Raji (cell line): ENCODE measurements at regions not wholly inside any gene's neighbourhood (a gene's known extent, or its start where the extent isn't known, plus 50 kb on each side); places are given as distances from the start of the nearest gene placed in this dataset.

Experiments
- POLR2A ChIP-seq: IDR thresholded peaks from 2 replicates; pipeline ENCODE4 v1.6.1; 2011; ENCODE audit warnings: low read depth, low read length, control low read depth; ENCODE audit not compliant: insufficient read depth

DNA sequence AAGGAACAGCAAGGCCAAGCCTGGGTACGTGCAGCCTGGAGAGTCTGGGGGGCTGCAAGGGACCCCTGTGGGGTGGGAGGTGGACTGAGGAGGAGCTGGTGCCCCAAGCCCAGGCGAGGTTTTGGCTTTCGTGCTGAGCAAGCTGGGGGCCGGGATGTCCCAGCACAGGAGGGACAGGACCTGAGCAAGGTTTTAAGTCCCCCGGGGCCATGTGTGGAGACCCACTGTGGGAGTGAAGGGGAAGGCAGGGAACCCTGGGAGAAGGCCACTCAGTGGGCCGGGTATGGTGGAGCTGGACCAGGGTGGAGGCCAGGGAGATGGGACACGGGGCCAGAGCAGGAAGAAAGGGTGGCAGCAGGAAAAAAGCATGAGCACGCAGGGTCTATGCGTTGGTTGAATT is 419.2 kb upstream of the SULF2 start:
- TF ChIP-seq POLR2A: no peak

DNA sequence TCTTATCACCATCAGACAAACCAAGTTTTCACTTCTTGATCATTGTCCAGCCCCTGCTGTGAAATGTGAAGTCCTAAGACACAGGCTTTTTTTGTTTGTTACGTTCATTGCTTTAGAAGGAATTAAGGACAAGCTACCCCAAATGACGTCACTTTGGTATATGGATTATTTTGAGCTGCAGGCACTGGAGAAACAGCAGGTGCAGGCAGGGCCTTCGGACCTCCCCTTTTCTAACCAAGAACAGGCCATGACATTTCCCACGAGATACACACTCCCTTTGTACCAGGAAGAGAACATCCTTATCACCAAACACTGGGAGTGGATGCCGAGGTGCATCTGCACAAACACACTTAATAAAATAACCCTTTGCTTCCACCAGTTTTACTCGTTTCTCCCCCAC is 418.0 kb upstream of the SULF2 start:
- no peak for TF ChIP-seq POLR2A

DNA sequence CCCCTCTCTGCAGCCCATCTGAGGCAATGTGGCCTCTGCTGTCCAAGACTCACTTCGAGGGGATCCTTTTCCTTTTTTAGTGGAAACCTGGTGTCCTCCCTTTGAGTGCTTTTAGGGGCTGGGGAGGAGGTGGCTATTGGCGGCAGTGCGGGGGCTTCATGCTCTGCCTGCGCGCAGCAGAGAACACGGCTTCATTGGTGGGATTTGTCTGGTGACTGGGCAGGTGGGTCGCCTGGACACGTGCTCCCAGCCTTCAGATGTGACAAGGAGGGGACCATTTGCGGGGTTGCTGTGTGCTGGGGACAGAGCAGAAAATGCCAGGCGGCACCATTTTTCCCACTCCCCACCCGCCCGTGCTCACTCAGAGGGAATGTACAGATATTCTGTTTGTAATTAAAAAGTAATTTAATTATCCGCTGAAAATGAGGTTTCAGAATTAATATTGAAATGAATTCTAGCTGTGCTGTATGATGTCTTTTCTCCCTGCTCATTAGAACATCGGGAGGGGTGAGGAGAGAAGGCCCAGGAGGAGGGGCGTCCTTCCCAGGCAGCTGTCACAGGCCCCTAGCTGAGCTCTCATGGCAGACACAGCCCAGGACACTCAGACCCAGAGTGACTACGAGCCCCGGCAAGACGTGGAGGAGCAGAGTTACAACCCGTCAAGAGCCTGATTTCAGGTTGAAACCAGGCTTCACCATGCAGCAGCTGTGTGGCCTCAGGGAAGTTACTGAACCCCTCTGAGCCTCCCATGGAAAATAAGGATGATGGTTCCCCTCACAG is 417.2 kb upstream of the SULF2 start:
- TF ChIP-seq POLR2A: no peak

DNA sequence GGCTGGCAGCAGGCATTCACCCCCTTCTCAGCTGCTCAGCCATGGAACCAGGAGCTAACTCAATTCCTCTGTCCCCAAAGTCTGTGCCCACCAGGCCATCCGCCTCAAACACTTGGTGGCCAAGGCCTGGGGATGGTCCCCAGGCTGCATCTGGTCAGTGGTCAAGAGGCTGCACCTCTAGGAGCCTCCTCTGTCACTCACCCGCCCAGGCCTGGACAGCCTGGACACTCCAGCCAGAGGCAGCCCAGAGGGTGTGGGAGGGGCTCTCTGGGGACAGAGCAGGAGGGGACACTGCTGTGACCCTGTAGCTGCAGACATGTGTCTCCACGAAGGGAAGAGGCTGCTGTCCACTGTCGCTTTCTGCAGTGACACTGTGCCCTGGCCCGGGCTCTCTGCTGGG is 416.6 kb upstream of the SULF2 start:
- no peak for TF ChIP-seq POLR2A

DNA sequence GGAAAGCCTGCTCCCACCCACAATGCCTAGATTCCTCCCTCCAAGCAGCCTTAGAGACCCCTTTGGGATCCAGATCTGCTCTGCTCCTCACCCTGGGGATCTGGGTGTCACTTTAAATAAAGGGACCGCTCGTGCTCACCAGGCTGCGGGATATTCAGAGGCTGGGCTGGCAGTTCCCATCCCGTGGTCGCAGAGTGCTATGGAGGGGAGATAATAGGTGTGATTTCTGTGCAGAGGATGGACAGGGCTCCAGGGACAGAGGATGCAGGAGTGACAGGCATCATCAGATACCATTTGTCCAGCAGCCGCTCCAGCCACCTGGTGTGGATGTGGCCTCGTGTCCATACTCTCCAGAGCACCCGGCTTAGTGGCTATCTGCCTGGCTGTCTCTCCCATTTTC is 415.9 kb upstream of the SULF2 start:
- no peak for TF ChIP-seq POLR2A

DNA sequence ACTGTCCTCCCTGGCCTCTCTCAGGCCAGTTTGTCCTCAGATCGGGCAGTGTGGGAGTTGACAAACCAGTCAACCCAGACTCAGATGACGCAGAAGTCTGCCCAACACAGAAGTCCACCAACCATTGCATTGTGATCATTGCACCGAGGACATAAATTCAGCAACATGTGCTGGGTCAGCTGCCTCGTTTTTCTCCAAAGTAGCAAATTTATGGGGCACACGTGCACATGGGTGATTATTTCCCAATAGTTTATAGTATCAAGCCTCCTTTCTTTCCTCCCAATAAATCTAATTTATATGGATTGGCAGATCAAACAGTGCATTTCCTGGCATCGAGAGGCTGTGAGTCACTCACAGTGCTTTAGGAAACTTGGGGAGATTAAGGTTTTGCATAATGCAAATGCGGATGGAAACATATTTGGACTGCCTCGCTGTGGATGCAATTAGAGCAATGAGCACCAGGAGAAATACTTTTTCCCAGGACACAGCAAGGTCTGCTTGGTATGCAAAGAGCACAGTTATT is 413.7 kb upstream of the SULF2 start:
- no peak for TF ChIP-seq POLR2A

DNA sequence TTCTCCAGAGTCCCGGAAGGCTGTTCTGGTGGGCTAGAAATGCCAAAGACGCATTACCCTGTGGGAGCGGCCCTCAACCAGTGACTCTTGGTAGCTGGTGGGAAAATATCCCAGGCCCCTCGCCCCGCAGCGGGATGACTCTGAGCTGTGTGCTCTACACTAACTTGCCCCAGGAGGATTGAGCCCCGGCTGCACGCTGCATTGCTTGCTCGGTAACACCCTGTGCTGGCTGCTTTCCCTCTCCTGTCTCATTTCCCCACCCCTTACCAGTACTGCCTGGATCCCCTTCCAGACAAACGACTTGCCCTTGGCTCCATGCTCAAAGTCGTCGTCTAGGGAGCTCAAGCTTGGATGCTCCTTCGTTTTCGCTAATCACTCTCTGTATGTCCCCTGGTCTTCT is 411.8 kb upstream of the SULF2 start:
- no peak for TF ChIP-seq POLR2A

DNA sequence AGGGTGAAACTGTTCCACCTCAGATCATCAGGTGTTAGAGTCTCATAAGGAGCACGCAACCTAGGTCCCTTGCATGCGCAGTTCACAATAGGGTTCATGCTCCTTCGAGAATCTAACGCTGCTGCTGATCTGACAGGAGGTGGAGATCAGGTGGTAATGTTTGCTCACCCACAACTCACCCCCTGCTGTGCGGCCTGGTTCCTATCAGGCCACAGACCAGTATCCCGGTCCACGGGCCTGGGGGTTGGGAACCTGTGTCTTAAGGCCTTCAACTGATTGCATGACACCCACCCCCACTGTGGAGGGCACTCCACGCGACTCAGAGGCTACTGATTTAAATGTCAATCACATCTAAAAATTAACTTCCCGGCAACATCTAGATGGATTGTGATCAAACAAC is 411.2 kb upstream of the SULF2 start:
- no peak for TF ChIP-seq POLR2A

DNA sequence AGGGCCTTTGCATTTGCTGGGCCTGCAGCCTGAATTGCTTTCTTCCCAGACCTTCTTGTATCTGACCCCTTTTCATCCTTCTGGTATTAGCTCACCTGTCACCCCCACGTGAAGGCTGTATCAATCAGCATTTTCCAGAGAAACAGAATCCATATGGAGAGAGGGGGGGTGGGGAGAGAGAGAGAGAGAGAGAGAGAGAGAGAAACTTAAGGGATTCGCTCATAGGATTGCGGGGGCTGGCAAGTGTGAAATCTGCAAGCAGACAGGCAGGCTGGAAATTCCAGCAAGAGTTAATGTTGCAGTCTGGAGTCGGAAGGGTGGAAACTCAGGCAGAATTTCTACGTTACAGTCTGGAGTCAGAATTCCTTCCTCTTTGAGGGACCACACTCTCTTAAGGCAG is 410.7 kb upstream of the SULF2 start:
- TF ChIP-seq POLR2A: no peak

DNA sequence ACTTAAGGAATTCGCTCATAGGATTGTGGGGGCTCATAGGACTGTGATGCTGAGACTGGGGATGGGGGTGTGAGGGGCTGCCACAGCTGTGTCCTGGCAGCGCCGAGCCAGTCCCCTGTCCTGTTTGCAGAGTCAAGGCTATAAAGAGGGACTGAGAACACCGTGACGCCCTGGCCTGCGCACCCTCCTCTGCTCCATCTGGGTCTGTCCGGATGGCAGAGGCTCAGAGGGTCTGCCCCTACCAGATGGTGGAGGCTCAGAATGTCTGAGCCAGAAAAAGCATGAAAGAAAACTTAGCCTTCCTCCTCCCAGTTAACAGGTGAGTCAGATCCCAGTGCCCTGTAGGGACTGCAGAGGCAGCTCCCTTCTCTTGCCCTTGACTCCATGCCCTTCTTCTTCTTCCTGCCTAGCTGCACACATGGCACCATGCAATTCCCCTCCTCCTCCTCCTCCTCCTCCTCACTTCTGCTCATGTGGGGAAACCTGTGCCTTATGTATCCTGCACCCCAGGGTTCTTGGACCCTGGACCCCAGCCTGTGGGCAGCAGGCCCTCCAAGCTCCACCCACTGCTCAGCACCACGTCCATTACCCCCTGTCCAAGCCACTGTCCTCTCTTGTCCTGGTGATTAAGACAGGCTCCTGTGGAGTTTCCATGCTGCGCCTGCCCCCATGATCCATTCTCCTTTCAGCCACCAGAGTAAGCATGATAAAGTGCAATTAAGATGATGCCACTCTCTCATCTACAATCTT is 410.0 kb upstream of the SULF2 start:
- TF ChIP-seq POLR2A: no peak

DNA sequence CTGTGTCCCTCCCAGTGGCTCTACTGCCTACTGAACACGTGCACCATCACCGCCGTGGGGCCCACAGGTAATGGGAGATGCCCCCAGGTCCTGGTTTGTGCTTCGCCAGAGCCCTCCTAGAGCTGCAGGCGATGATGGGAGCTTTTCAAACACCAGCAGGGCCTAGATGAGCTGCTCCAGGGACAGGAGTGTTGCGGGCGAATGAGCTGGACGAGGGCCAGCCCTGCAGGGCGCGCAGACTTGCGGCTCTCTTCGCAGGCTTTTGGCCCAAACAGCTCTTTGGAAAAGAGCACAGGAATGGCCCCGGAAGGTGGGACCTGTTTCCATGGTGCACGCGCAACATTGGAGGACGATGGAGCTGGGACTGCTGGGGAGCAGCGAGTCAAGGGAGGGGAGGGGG is 409.3 kb upstream of the SULF2 start:
- TF ChIP-seq POLR2A: no peak

DNA sequence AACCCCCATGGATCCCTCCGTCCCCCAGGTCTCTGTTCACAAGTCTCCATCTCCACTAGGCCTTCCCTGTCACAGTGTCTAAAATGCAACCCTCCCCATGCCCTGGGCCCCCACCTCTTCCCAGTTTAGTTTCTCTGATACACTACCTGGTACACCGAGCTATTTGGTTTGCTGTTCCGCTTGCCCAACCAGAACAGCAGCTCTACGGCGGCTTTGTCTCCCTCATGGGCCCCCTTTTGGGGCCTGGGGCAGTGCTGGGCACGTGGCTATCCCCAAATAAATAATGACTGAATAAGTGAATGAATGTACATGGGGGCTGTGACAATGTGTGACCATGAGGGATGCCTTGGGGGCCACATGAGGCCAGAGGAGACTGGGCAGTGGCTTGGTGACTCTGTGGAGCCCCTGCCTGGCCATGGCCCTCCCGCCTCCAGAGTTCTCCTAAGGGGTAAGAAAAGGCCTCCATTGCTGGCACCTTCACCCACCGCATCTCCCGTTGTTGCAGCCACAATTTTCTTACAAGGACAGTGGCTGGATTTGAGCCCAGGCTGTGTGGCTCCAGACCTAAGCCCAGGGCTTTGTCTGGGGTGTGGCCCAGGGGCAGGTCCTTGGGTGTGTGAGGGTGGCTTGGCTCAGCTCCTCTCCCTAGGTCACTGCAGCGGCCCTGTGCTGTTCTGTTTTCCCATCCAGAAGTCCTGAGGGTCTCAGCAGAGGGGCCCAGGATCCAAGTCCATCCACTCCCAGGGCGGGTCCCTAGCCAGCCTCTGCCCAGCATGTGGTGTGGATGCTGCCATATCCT is 408.5 kb upstream of the SULF2 start:
- no peak for TF ChIP-seq POLR2A

DNA sequence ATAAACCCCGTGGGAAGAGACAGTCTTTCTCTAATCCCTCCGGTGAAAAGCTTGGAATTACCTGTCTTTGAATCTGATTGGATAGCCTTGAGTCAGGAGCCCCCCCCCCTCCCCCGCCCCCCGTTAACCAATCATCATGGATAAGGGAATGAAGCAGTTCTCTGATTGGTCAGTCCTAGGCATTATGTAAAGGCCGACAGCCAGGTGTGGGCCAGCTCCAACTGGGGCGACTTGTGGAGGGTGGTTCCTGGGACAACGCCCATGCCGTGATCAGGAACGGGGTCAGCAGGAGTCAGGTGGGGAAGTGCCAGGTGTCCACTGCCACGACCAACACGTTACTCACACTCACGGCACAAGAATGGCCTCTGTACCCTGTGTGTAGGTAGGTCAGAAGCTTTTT is 406.8 kb upstream of the SULF2 start:
- no peak for TF ChIP-seq POLR2A

DNA sequence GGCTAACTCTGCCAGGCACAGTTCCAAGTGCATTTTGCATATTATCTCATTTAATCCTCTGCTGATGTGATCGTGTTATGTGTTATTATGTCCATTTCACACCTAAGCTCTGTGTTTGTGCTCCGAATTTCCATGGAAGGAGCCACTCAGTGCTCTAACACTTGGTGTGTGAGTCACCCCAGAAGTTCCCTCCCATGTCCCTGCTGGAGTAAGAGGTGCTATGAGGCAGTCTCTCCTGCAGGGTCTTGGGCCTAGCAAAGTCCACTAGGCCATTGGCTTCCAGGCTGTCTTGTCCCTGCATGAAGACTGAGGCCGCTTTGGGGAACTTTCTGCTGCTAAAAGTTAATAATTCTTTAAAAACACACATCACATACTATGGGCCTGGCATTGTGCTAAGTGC is 405.9 kb upstream of the SULF2 start:
- no peak for TF ChIP-seq POLR2A

DNA sequence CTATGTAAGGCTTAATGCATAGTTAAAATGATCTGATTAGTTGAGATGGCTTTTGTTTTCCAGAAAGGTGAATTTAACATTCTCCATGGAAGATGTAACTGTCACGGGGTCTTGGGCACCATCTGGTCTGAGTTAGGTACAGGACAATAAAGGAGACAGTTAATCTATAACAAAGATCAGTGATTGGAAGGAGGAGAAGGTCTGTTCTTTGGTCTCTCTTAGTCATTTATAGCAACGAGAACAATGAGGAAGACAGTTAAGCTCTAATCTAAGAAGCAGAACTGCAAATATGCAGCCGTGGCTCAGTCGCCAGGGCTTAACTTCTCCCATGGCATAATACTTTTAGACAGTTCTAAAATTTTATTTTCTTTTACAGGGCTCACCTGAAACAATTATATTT is 405.5 kb upstream of the SULF2 start:
- no peak for TF ChIP-seq POLR2A

DNA sequence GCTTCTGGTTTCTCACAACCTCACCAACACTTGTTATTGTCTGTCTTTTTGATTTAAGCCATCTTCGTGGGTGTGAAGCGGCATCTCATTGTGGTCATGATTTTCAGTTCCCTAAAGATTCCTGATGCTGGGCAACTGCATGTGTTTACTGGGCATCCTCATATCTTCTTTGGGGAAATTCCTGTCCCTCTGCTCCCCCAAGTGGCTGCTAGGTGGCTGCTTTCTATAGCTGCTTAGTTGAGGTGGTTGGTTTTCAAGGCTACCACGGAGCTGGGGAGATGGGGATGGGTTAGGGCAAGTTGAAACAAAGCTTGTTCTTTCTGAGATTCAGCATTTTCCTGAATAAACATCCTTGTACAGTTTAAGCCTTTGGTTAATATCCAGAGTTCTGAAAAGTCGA is 403.9 kb upstream of the SULF2 start:
- TF ChIP-seq POLR2A: no peak
